GM21576 (cell line): ENCODE measurements at regions not wholly inside any gene's neighbourhood (a gene's known extent, or its start where the extent isn't known, plus 50 kb on each side); places are given as distances from the start of the nearest gene placed in this dataset.
"Not testable (repeated sequence)": the region's sequence is repeated elsewhere in the genome, so short reads cannot be mapped to it uniquely, and the experiment has no call there.

Source experiments
- ATAC-seq: cut with Tn5 transposase; IDR thresholded peaks from one replicate; pipeline ENCODE4 v1.9.1; 2021; ENCODE audit warnings: mild to moderate bottlenecking, moderate library complexity; ENCODE audit not compliant: unreplicated experiment

GRCh38 chr6:166703149-166703710 lies 76.2 kb upstream of the RPS6KA2 start:
- ATAC-seq, result no peak

DNA sequence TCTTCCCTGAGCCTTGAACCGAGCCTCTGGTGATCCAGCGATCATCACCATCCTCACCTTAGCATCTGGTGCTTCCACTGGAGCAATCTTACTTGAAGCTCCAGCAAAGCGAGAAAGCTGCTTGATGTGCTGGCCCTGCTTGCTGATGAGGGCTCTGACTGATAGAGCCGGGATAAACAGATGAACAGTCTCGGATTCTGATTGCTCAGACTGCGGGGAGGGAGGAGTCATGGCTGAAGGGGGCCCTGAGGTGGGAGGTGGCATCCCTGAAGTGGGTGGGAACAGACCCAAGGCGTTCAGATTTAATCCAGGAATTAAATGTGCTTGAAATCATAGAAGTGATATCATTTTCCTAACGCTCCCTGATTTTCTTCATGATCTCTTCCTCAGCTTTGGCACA lies 74.4 kb upstream of the RPS6KA2 start:
- ATAC-seq, result not testable (repeated sequence)

GRCh38 chr6:166700871-166701270 lies 73.8 kb upstream of the RPS6KA2 start:
- not testable (repeated sequence) for ATAC-seq

DNA sequence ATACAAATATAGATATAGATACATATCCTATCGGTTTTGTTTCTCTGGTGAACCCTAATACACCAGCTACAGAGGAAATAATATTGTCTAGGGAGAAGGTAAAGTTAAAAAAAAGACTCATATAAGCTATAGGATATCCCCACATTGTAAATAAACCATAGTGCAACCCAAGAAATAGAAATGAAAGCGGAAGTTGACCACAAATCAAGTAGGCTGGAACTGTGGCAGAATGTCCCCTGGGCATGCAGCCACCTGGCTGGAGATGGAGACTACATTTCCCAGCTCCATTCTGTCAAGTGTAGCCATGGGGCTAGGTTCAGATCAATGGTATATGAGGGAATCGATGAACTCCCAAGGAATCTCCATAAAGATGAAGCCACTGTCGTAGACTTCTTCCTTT lies 70.1 kb upstream of the RPS6KA2 start:
- peak; percentile 56 for ATAC-seq

GRCh38 chr6:166693880-166694279 lies 66.8 kb upstream of the RPS6KA2 start:
- ATAC-seq, result no peak

DNA sequence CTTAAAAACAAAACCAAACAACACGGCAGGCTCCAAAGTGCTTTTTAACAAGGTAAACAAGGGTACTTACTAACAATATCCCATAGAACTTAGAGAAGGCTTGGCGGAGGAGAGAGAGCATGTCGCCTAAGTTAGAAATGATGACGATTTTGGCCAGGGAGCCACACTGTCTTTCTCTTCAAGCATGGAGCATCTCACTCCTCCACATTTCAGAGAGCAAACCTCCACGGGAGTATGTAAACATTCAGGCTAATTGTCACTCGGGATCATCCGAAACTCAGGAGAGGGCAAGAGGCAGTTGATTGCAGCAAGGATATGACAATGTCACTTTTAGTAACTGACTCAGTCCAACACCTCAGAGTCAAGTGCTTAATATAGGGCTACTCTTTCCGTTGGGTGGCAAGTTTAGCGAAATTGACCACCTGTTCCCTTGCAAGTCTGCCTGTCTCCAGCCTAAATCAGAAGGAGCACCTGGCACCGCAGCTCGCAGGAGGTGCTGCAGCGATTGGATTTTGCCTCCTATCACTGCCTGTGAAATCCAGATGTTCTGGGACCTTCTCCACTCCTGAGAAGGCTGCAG lies 65.8 kb upstream of the RPS6KA2 start:
- no peak for ATAC-seq

DNA sequence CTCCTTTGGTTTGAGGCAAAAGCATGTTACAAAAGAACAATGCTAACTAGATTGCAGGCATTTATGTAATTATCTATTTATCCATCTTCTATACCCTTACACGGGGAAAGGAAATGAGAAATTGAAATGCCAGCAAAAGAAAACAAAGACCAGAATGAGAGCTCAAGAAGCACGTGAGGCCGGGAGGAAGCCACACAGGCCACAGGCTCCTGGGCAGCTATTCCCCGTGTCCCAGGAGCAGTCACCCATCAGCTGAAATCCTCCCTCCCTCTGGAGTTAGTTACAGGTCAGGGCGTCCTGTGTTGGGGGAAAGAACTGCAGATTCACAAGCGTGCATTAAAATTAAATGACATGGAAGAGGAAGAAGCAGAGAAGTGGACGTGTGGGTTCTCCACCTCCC lies 64.7 kb upstream of the RPS6KA2 start:
- no peak for ATAC-seq

DNA sequence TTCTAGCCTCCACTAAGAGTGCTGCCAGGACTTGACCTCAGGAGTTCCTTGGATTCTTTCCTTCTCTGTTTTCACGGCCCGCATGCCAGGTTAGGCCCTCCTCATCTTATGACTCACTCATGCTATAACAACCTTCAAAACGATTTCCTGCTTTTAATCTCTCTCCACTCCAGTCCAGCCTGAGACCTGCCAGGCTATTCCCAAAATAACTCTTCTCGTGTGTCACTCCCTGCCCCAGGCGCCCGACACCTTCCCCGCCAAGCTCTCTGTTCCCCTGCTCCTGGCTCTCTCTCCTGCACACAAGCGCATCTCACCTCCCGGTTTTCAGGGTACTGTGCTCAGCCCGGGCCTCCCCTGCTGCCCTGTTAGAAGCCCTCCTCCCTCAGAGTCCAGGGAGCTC lies 64.1 kb upstream of the RPS6KA2 start:
- ATAC-seq, result no peak

- no peak for ATAC-seq
These were observed 62.6 kb upstream of the RPS6KA2 start for GRCh38 chr6:166689687-166690086.

GRCh38 chr6:166688901-166689300 lies 61.9 kb upstream of the RPS6KA2 start:
- no peak for ATAC-seq

GRCh38 chr6:166687879-166688205 lies 60.8 kb upstream of the RPS6KA2 start:
- no peak for ATAC-seq

- ATAC-seq, result no peak
These were observed 60.2 kb upstream of the RPS6KA2 start for GRCh38 chr6:166687070-166687878.

GRCh38 chr6:166686317-166686716 lies 59.3 kb upstream of the RPS6KA2 start:
- ATAC-seq, result no peak

GRCh38 chr6:166684866-166685265 lies 57.8 kb upstream of the RPS6KA2 start:
- ATAC-seq, result no peak

DNA sequence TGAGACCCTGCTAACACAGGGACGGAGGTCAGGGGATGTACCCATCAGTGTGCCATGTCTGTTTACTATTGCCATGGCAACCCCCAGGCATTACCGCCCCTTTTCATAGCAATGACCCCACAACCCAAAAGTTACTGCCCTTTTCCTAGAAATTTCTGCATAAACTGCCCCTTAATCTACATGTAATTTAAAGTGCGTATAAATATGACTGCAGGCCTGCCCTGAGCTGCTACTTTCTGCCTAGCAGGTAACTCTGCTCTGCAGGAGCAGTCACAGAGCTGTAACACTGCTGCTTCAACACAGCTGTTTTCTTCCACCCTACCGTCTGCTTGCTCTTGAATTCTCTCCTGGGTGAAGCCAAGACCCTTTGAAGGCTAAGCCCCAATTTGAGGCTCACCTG lies 57.1 kb upstream of the RPS6KA2 start:
- no peak for ATAC-seq

- ATAC-seq, result no peak
These were observed 56.4 kb upstream of the RPS6KA2 start for GRCh38 chr6:166683477-166683876.

GRCh38 chr6:166679566-166679965 lies 52.5 kb upstream of the RPS6KA2 start:
- no peak for ATAC-seq

DNA sequence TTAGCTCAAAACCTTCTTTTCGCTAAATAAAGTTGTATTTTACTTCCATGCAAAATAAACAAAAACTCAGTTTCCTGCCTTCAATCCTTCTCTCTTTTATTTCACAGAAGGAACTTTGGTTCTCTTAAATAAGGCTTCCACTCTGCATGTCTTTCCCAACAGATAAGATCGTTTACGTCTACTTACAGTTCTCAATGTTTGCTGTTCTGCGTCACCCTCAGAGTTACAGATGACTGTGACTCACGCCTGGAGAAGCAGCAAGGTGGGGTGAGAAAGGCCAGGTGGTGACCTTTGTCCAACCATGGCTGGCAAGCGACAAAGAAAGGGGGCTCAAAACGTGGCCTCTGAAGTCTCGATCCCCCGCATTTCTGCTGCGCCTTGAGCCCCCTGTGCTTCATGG lies 51.4 kb upstream of the RPS6KA2 start:
- no peak for ATAC-seq

DNA sequence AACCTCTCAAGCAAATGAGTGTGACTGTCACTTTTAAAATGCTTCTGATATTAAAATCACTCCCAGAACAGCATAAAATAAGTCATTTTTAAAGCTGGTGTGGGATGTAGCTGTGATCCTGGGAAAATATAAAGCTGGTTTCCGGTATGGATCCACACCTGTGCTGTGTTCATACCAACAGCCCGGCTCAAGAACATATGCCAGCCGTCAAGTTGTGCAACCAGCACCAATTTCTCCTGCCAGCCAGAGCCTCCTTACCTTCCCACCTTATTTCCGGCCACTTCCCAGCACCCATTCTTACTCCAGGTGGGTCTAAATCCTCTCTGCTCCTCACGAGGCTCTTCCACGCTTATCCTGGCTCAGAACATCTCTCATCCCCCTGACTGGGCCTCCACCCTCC lies 50.9 kb upstream of the RPS6KA2 start:
- no peak for ATAC-seq
